Hepatocyte (in vitro differentiated cells): ENCODE measurements at regions not wholly inside any gene's neighbourhood (a gene's known extent, or its start where the extent isn't known, plus 50 kb on each side); places are given as distances from the start of the nearest gene placed in this dataset.

Experiments used
- EZH2 ChIP-seq: fragments of 200-600 bp; sonication (generic); IDR thresholded peaks from 2 replicates; pipeline ENCODE4 v1.6.1; 2016; ENCODE audit warnings: antibody characterized with exemption, mild to moderate bottlenecking, borderline replicate concordance
- TF ChIP-seq, protein P1 (sequence below): fragments of 200-600 bp; sonication (generic); IDR thresholded peaks from 2 replicates; pipeline ENCODE4 v1.5.1; 2016; ENCODE audit warnings: antibody characterized with exemption, mild to moderate bottlenecking; ENCODE audit not compliant: poor library complexity

DNA sequence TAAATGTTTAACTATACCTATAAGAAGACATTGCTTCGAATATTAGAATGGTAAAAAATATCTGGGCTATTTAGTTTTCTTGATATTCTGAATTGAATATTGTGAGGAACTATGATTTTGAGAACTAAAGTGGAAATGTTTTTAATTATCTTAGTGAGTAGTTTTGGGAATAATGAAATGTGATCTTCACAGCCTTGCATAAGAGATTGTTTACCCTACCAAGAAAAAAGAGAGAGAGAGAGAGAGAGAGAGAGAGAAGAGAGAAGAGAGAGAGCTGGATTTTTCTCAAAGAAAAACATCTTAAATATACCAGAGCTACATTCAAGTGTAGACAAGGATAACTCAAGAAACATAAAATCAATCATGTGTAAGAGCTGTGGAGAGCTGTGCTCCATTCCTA is 148.7 kb upstream of the MAD2L1 start:
- TF ChIP-seq, protein P1, sequence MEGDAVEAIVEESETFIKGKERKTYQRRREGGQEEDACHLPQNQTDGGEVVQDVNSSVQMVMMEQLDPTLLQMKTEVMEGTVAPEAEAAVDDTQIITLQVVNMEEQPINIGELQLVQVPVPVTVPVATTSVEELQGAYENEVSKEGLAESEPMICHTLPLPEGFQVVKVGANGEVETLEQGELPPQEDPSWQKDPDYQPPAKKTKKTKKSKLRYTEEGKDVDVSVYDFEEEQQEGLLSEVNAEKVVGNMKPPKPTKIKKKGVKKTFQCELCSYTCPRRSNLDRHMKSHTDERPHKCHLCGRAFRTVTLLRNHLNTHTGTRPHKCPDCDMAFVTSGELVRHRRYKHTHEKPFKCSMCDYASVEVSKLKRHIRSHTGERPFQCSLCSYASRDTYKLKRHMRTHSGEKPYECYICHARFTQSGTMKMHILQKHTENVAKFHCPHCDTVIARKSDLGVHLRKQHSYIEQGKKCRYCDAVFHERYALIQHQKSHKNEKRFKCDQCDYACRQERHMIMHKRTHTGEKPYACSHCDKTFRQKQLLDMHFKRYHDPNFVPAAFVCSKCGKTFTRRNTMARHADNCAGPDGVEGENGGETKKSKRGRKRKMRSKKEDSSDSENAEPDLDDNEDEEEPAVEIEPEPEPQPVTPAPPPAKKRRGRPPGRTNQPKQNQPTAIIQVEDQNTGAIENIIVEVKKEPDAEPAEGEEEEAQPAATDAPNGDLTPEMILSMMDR = no peak
- no peak for TF ChIP-seq EZH2
